C4-2B (cell line): ENCODE measurements at regions not wholly inside any gene's neighbourhood (a gene's known extent, or its start where the extent isn't known, plus 50 kb on each side); places are given as distances from the start of the nearest gene placed in this dataset.

Experiments used
- CTCF ChIP-seq: fragments of 450-650 bp; conservative IDR thresholded peaks from 2 replicates; pipeline ENCODE4 v1.5.1; 2017; ENCODE audit warnings: mild to moderate bottlenecking
- ZFX ChIP-seq: fragments of 450-650 bp; IDR thresholded peaks from 2 replicates; pipeline ENCODE4 v1.6.1; 2017

GRCh38 chr2:146950911-146951310 is 893.9 kb upstream of the ACVR2A start:
- no peak for TF ChIP-seq CTCF
- TF ChIP-seq ZFX: no peak
